NCI-H2107 treated with DMSO at 0.1 percent for 48 hours (cell line): ENCODE measurements at regions not wholly inside any gene's neighbourhood (a gene's known extent, or its start where the extent isn't known, plus 50 kb on each side); places are given as distances from the start of the nearest gene placed in this dataset.
"Not testable (repeated sequence)": the region's sequence is repeated elsewhere in the genome, so short reads cannot be mapped to it uniquely, and the experiment has no call there.

Experiments
- DNase-seq: peaks from one replicate; lab custom pipeline; 2025; ENCODE audit not compliant: unreplicated experiment; lab: John Stamatoyannopoulos, UW

- DNase-seq: no peak
Observed at GRCh38 chr9:126056312-126057021, 270.2 kb upstream of the MVB12B start.

- DNase-seq: peak; percentile 75
Observed at GRCh38 chr9:126057121-126057825, 269.4 kb upstream of the MVB12B start.

GRCh38 chr9:126058011-126058531 lies 268.6 kb upstream of the MVB12B start:
- peak; percentile 64 for DNase-seq

GRCh38 chr9:126058591-126058990 lies 268.0 kb upstream of the MVB12B start:
- DNase-seq: peak; percentile 45

GRCh38 chr9:126061575-126061974 lies 265.1 kb upstream of the MVB12B start:
- no peak for DNase-seq

- DNase-seq: no peak
Observed at GRCh38 chr9:126062158-126062886, 264.3 kb upstream of the MVB12B start.

GRCh38 chr9:126063326-126063725 lies 263.3 kb upstream of the MVB12B start:
- DNase-seq: no peak

GRCh38 chr9:126066131-126066530 lies 260.5 kb upstream of the MVB12B start:
- DNase-seq: no peak

- DNase-seq: no peak
Observed at GRCh38 chr9:126067031-126067734, 259.4 kb upstream of the MVB12B start.

- DNase-seq: no peak
Observed at GRCh38 chr9:126068534-126069230, 257.9 kb upstream of the MVB12B start.

- no peak for DNase-seq
Observed at GRCh38 chr9:126069400-126069955, 257.2 kb upstream of the MVB12B start.

- DNase-seq: no peak
Observed at GRCh38 chr9:126070058-126070655, 256.5 kb upstream of the MVB12B start.

GRCh38 chr9:126071076-126071750 lies 255.4 kb upstream of the MVB12B start:
- no peak for DNase-seq

- not testable (repeated sequence) for DNase-seq
Observed at GRCh38 chr9:126077656-126078055, 249.0 kb upstream of the MVB12B start.

GRCh38 chr9:126080641-126081040 lies 246.0 kb upstream of the MVB12B start:
- no peak for DNase-seq

- no peak for DNase-seq
Observed at GRCh38 chr9:126081746-126082145, 244.9 kb upstream of the MVB12B start.

GRCh38 chr9:126084008-126084407 lies 242.6 kb upstream of the MVB12B start:
- DNase-seq: no peak

GRCh38 chr9:126084696-126085095 lies 241.9 kb upstream of the MVB12B start:
- DNase-seq: no peak

- DNase-seq: no peak
Observed at GRCh38 chr9:126085170-126085569, 241.5 kb upstream of the MVB12B start.
